ENCODE measurements at regions not wholly inside any gene's neighbourhood (a gene's known extent, or its start where the extent isn't known, plus 50 kb on each side); places are given as distances from the start of the nearest gene placed in this dataset.
"Not testable (repeated sequence)": the region's sequence is repeated elsewhere in the genome, so short reads cannot be mapped to it uniquely, and the experiment has no call there.

DNA sequence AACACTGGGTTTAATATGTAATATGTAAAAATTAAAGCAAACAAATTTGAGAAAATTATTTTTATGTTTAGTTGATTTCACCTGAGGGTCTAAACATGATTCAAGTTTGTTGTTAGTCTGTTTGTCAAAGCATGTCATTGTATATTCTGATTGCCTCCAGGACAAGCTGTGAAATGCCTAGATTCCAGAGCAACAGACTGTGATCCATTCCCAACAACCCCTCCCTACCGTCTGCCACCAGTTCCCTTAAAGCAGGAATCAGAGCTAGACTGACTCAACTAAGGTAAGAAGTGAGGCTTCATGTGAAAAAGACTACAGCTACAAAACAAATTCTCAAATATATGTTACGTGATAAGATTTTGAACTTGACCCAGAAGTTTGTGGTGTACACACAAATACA, 304.2 kb downstream of the RAB38 start:
- no peak for DNase-seq (ENCODE audit: low spot score)

- no peak for DNase-seq (ENCODE audit: low spot score)
These were observed 305.2 kb downstream of the RAB38 start for GRCh38 chr11:87870086-87870485.

DNA sequence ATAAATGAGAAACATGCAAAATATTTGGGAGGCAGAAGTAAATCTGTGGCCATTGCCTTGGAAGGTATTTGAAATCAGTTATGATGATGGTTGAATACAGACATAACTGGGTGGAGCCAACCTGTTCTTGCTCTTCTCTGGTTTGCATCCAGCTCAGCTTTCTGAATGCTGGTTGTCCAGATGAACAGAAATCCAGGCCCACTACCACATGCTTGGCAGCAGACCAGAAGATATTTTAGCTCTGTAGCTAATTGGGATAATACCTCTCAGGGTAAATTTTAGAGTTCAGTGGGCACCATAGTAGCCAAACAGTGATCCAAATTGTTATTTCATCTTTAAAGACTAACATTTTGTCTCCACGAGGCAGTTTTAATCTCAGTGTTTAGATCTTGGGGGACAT, 308.3 kb downstream of the RAB38 start:
- DNase-seq (ENCODE audit: low spot score) = no peak

- DNase-seq (ENCODE audit: low spot score) = no peak
These were observed 314.2 kb downstream of the RAB38 start for GRCh38 chr11:87861030-87861429.

DNA sequence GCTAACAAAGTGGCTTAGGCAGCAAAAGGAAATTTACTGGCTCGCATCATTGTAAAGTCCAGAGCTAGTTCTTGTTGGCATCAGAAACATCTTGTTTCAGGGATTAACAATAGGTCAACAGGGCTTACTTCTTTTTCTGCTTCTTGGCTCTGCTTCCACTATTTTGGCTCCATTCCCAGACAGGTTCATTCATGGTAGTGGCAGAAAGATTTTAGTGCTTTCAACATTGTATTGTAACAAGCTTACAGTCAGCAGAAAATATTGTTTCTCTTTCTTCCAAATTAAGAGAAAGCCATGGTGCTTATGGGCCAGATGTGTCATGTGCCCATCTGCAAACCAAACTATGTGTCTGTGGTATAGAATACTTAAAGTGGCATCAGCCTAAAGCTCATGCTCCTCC, 315.6 kb downstream of the RAB38 start:
- no peak for DNase-seq (ENCODE audit: low spot score)

DNA sequence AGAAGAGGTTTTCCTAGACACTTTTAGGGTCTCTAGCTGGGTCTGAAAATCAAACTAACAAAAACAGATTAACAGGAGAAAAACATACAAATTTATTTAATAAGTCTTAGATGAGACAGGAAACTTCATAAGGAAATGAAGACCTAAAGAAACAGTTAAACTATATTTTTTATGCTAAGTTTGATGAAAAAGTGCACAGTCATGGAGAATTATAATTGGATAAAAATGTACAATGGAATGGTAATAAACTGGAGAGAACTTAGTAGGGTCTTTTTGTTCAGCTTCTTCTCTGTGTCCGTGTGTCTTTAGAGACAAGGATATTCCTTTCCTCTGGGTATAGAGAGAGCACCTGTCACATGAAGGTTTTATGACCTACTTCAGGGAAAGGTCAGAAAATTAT, 323.4 kb downstream of the RAB38 start:
- no peak for DNase-seq (ENCODE audit: low spot score)

DNA sequence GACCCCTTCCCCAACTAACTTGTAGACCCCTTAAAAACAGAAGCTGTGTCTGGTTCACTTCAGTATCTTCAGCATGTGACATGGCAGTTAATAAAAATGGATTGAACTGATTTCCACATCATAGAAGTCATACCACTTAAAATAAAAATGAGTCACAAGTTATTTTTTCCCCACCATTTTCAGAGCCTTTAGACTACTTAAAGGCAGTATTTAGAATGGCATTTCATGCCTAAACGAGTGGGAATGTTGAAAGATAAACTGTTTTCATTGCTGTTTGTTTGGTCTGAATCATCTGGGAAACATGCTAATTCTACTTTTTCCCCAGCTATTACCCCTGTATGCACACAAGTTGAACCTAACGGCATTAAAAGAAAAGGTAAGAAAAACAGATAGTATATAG, 324.0 kb downstream of the RAB38 start:
- no peak for DNase-seq (ENCODE audit: low spot score)

GRCh38 chr11:87849216-87849615, 326.0 kb downstream of the RAB38 start:
- DNase-seq (ENCODE audit: low spot score) = no peak

DNA sequence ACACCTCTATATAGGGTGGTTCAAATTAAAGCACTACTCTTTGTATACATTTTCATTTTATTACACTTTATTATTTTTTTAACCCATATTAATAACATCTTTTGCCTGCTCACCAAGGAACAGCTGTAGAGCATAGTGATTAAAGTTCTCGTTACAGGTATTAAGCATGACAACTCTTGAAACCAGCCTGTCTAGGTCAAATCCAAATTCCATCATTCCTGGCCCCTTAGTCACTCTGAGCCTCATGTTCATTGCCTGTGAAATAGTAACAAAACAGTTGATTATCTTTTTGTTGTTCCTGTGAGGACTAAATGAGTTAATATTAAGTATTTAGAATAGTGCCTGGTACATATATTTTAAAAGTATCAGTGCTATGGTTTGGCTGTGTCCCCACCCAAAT, 334.5 kb downstream of the RAB38 start:
- no peak for DNase-seq (ENCODE audit: low spot score)

DNA sequence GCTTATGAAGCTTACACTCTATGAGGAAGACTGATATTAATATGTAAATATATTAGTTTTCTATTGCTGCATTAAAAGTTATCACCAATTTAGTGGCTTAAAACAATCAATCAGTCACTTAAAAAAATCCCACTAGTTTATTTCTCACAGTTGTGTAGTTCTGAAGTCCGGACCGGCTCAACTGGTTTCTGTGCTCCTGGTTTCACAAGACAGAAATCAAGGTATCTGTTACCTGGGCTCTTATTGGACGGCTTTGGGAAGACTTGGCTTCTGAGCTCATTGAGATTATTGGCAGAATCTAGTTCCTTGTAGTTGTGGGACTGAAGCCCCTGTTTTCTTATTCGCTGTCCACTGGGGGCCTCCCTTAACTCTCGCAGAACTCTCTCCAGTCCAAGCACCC, 343.0 kb downstream of the RAB38 start:
- DNase-seq (ENCODE audit: low spot score) = no peak

GRCh38 chr11:87820011-87820410, 355.2 kb downstream of the RAB38 start:
- no peak for DNase-seq (ENCODE audit: low spot score)

DNA sequence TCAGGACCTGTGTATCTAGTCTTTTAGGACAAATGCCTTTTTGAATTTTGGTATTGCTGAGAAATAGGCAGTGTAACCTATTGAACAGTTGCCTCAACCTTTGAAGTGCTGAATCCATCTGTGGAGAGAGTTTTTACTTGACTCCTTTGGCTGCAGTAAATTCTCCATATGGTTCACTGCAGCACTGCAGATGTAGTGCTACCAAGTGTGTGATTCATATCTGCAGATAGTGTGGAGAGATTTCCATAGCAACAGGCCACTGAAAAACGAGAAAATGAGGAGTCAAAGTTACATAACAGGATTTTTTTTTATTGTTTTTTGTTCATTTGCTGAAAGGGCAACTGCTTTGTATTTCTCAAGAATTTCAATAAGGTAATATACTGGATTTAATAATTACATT, 356.1 kb downstream of the RAB38 start:
- no peak for DNase-seq (ENCODE audit: low spot score)

DNA sequence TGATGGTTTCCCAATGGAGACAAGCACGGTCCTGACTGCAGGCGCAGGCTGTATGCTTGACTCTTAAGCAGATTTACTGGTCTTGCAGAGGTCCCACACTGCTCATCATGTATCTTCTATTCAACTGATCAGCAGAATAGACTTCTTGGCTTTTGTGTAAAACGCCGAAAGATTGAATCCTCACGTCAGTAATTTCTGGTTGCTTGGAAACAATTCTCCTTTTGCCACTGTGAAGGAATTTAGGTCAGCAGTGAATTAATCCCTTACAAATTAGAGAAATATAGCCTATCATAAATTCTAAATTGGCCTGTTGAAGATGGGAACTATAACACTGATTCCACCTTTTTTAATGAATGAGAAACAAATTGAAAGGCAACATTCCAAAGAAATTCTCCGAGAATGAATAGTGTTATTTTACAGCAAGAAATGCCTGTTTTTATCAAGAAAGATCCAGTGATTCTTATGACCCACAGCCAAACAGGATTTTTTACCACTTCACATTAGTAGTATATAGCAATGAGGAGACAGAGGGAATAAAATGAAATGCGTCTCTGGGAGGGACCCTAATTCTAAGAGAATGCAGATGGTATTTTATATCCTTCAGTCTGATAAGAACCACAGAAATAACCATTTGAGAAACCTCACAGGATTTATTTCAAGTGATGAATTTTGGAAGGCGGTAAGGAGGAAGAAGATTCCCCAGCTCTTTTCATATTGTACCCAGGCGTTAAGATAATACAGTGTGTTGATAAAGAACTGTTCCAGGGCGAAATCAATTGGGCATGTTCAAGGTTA, 362.5 kb downstream of the RAB38 start:
- no peak for DNase-seq (ENCODE audit: low spot score)

DNA sequence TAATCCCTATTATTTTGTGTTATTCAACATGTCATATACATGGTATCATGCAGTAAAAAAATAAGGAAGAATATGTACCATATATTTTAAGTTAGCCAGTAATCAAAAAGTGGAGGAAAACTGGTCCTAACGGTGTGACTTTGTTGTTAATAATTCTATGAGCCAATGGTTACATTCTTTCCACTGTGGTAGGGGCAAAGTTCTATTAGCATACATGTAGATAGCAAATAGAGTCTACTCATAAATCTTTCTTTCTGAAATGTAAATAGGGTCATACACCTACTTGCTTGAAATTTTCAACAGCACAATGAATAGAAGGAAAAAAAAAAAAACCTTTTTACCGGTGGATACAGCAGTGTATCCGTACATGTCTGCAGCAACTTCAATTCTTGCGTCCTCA, 364.8 kb downstream of the RAB38 start:
- DNase-seq (ENCODE audit: low spot score) = no peak

- DNase-seq (ENCODE audit: low spot score) = no peak
These were observed 366.0 kb downstream of the RAB38 start for GRCh38 chr11:87809256-87809655.

DNA sequence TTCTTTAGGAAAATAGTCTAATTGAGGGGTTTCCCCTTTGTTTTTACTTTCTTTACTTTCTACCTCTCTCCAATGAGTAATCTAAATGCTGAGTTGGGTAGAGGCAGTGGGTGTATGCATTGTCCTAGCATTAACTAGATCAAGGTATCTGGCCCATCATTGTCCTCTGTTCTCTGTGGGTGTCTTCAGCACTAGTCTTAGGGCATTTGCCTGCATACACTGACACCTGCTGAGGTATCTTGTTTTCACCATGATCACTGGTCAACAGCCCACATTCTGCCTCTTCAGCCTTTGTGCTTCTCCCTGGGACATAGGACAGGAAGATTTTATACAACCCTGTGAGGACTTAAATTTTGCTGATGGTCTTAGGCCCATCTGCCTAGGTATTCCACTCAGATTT, 371.1 kb downstream of the RAB38 start:
- no peak for DNase-seq (ENCODE audit: low spot score)

DNA sequence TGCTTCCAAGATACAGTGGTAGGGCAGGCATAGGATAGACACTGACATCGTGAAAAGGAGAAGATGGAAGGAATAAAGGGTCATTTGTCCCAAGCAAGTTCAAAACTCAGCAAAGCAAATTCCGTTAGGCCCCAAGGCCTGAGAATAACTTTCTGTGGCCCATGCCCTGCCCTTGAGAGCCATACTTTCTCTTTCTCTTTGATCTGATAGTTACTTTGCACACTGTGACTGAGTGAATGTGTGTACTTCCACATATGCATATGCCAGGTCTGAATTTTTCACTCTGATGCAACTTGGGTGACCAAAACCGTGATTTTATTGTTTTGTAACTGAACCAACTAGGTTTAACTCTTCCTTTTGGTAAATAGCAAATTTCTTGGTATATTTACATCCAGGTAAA, 371.5 kb downstream of the RAB38 start:
- DNase-seq (ENCODE audit: low spot score) = no peak

DNA sequence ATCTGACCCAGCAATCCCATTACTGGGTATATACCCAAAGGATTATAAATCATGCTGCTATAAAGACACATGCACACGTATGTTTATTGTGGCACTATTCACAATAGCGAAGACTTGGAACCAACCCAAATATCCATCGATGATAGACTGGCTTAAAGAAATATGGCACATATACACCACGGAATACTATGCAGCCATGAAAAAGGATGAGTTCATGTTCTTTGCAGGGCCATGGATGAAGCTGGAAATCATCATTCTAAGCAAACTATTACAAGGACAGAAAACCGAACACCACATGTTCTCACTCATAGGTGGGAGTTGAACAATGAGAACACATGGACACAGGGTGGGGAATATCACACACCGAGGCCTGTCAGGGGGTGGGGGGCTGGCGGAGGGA, 390.4 kb downstream of the RAB38 start:
- not testable (repeated sequence) for DNase-seq (ENCODE audit: low spot score)

- no peak for DNase-seq (ENCODE audit: low spot score)
These were observed 395.2 kb downstream of the RAB38 start for GRCh38 chr11:87780068-87780413.

- DNase-seq (ENCODE audit: low spot score) = no peak
These were observed 395.8 kb downstream of the RAB38 start for GRCh38 chr11:87779276-87780067.

- no peak for DNase-seq (ENCODE audit: low spot score)
These were observed 396.9 kb downstream of the RAB38 start for GRCh38 chr11:87778357-87778756.

DNA sequence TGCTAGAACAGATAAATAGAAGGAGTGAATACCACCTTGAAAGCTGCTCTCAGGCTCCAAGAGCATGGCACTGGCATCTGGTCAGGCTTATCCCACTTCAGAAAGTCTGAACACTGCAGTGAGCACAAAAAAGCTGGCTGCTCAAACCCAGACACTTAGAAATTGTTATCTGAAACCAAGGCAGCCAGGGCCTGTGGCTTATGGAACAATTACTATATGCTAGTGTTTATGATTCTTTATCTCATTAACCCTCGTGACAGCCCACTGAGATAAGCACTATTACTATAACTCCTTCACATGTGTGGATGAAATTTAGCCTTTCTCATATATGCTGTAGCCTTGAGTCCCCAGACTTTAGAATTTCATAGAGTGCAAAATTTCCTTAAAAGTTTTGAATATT, 400.2 kb downstream of the RAB38 start:
- no peak for DNase-seq (ENCODE audit: low spot score)

DNA sequence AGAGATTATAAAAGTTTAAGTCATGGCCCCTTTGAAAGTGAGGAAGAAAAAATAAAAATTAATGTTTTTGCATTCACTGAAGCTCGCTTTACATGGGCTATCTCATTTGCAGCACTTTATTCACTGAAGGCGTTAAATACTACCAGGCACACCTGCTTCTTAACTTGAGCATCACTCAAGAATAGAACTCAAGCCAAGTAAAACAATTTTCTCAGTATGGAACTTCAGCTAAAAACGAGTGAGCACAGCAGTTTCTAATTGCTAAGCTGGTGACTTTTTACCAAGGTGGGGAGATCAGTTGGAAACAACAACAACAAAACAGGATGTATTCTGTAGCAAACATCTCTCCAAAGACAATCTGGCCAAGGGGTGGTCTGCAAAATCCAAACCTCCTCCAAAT, 405.6 kb downstream of the RAB38 start:
- no peak for DNase-seq (ENCODE audit: low spot score)

- no peak for DNase-seq (ENCODE audit: low spot score)
These were observed 407.6 kb downstream of the RAB38 start for GRCh38 chr11:87767615-87768014.
